Astrocyte of the cerebellum (primary cell): ENCODE measurements at regions not wholly inside any gene's neighbourhood (a gene's known extent, or its start where the extent isn't known, plus 50 kb on each side); places are given as distances from the start of the nearest gene placed in this dataset.
"Not testable (repeated sequence)": the region's sequence is repeated elsewhere in the genome, so short reads cannot be mapped to it uniquely, and the experiment has no call there.

ENCODE experiments used
- DNase-seq: peaks from one replicate; pipeline ENCODE4 v3.0.0-alpha.2; 2011; ENCODE audit warnings: low read depth
- H3K4me3 ChIP-seq: 2 replicates; pipeline ENCODE4 v1.5.1; 2011; ENCODE audit warnings: mild to moderate bottlenecking, low read depth, low read length, moderate library complexity
- CTCF ChIP-seq: IDR thresholded peaks from 2 replicates; pipeline ENCODE4 v1.5.1; 2012; ENCODE audit warnings: low read length, low read depth, moderate library complexity, mild to moderate bottlenecking; ENCODE audit errors: missing control alignments
- in situ Hi-C: cut with HindIII; loops from 2 replicates; pipeline ENCODE4 v1.10.0; 2017; ENCODE audit warnings: low sequenced_read_pairs

- in situ Hi-C loops: no loop called here
- no peak overlapping the region for H3K4me3 ChIP-seq
- no peak for TF ChIP-seq CTCF
- no peak for DNase-seq
These were observed 714.4 kb upstream of the NCAM2 start for GRCh38 chr21:20283836-20284235.

GRCh38 chr21:20292280-20292679 lies 705.9 kb upstream of the NCAM2 start:
- no peak for TF ChIP-seq CTCF
- in situ Hi-C loops: no loop called here
- DNase-seq: no peak
- H3K4me3 ChIP-seq: no peak overlapping the region

- DNase-seq, in situ Hi-C loops, H3K4me3 ChIP-seq: not testable (repeated sequence)
These were observed 705.4 kb upstream of the NCAM2 start for GRCh38 chr21:20292854-20293253.

GRCh38 chr21:20301395-20301794 lies 696.8 kb upstream of the NCAM2 start:
- no peak for DNase-seq
- no peak overlapping the region for H3K4me3 ChIP-seq
- TF ChIP-seq CTCF: no peak
- in situ Hi-C loops: no loop called here

GRCh38 chr21:20302084-20302483 lies 696.1 kb upstream of the NCAM2 start:
- in situ Hi-C loops: no loop called here
- no peak overlapping the region for H3K4me3 ChIP-seq
- DNase-seq: no peak
- no peak for TF ChIP-seq CTCF

- H3K4me3 ChIP-seq: no peak overlapping the region
- no peak for DNase-seq
- TF ChIP-seq CTCF: no peak
- in situ Hi-C loops: no loop called here
These were observed 691.4 kb upstream of the NCAM2 start for GRCh38 chr21:20306836-20307235.

GRCh38 chr21:20308586-20309315 lies 689.5 kb upstream of the NCAM2 start:
- H3K4me3 ChIP-seq: no peak overlapping the region
- no peak for TF ChIP-seq CTCF
- DNase-seq: no peak
- in situ Hi-C loops: no loop called here
